Brain pericyte (primary cell): ENCODE measurements at regions not wholly inside any gene's neighbourhood (a gene's known extent, or its start where the extent isn't known, plus 50 kb on each side); places are given as distances from the start of the nearest gene placed in this dataset.

ENCODE experiments used
- DNase-seq: peaks from one replicate; pipeline ENCODE4 v3.0.0-alpha.2; 2012; ENCODE audit warnings: low read depth, low spot score

DNA sequence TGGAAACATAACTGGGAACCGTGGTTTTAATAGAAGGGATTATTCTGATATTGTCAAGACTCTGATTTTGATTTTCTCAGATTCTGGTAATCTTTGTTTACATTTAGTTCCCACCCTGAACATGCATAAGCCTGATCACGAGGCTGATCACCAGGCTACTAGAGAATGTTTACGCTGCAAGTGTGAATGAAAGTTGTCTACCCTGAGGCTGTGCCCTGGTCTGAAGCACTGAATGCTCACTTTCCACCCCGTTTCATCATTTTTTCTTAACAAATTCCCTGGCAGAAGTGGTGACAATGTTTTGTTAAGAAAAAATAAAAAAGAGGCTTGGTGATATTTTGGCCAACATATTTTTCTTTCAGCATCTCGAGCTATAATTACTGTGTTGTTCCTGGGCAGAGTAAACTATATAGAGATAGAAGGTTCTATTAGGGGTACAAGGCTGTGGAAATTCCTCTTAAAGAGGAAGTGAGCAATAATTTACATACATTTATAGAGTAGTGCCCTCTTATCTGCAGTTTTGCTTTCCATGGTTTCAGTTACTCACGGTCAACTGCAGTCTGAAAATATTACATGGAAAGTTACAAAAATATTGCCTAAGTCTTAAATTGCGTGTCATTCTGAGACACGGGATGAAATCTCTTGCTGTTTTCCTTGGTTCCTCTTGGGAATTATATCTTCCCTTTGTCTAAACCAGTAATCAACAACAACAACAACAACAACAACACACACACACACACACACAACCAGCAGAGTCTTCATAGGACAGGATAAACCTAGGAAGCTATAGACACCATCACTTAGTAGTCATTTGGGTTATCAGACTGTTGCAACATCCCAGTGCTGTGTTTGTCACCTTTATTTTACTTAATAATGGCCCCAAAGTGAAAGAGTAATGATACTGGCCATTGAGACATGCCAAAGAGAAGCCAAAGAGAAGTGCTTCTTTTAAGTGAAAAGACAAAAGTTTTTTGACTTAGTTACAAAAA, 566.6 kb upstream of the CITED2 start:
- DNase-seq, result no peak

DNA sequence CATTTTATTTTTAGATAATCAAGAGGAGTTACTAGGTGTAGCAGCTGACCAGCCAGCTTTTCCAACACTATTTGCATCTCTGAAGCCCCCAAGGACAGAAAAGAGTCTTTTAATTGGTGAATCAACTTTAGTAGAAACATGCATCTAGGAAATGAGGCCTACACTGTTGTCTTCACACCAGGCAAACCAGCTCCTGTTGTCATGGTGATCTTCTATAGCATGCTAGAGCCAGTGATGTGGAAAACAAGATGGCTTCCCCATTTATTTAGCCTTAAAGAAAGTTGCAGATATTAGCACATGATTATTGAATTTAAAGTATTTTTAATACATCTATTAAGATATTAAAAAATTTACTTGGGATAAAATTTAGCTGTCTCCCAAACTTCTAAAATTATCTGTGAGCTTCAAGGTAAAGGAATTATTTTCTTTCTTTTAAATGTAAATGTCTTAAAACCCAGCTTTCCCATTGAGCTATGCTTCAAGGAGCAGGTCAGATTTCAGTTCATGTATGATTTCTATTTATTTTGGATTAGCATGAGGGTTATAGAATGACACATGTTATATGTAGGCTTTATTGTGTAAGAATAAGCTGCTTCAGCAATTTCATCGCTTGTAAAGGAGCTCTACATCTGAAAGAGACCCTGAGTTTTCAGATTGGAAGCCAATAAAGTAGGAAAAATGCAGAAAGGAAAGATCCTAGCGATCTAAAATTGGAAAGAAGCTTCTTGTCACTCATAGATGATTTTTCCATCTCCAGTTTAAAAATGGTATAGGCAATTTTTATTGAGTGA, 564.9 kb upstream of the CITED2 start:
- no peak for DNase-seq

DNA sequence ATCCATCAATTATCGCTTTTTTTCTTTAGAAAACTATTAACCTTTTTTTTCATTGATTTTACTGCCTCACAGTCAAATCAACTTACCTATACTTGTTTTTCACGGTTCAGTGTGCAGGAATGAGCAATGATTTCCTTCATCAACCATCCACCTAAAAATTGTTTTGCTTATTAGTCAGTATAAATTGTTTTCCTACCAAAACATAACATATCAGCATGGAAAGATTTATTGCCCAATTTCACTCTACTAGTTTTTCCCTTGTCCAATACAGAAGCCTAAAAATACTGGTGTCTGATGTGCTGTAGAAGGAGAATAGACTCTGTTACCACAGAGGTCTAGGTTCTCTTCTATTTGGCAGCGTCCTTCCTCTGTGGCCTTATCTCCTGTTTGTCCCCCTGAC, 558.2 kb upstream of the CITED2 start:
- DNase-seq, result no peak

DNA sequence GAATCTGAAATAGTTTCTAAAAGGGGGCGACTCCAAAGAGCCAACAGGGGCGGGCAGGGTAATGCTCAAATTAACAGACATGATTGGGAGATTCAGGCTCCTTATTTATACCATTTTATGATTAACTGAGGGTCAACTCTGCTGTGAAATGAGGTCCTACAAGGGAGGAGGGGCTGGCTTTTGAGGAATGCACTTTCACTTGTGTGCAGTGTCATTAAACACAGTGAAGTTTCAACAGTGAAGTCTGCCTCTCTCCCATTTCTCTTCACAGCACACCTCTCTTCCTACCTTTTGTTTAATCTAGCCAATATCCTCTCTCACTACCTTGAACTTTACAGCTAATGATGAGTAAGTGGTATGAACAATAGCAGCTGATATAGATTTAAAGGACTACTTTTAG, 557.3 kb upstream of the CITED2 start:
- DNase-seq, result no peak

DNA sequence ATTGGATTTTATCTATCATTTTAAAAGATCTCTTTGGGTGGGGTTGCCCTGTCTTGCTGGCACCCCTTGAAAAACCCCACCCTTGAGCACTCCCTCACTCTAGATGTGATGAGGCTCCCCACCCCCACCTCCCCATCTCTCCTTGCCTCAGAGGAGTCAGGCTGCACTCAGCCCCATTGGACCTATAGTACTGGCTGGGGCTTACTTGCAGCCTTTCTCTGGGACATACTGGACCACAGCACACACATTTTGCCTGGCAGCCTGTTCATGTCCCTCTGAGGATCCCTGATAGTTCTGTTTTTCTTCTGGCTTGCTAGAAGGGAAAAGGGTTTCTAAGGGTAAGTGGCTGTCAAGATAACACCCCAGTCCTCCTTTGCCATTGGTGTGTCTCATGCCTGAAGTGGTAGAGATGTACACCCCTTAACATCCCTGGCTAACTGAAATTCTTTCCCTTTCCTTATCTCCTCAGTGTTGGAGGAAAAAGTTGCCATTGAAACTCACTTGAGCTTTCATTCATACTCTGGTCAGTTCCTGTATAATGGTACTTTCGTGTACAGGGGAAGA, 553.4 kb upstream of the CITED2 start:
- no peak for DNase-seq

DNA sequence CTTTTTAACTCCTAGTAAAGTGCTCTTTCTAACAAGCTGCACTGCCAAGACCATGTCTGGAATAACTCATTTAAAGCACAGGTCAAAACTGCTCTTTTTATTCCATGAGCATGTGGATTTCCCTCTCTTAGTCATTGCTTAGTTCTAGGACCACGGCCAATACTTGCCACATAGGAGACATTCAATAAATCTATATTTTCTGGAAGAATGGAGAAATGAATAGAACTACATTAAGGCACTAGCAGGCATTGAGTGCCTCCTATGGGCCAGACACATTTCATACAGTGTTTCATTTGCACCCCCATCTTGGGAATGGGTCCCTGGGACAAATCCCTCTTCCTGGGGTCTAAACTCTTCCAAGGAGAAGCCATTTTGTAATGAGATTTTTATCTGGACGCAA, 552.8 kb upstream of the CITED2 start:
- no peak for DNase-seq

DNA sequence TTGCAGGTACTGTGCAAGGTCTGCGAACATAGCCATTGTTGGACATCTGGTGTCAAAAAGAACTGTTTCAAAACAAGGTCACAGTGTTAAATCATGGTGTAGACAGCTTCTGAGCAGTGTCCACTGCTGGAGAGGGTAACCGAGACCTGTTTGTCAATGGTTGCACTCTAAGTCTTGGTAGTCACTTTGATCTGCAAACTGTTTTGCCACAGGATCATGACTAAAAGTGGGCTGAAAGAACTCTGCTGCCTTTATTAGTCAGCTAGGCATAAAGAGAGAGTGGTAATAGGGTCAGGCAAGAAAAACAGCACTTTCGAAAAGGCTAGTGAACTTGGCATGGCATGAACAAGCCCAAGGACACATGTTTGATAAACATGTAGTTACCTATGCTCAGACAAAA, 552.3 kb upstream of the CITED2 start:
- no peak for DNase-seq

DNA sequence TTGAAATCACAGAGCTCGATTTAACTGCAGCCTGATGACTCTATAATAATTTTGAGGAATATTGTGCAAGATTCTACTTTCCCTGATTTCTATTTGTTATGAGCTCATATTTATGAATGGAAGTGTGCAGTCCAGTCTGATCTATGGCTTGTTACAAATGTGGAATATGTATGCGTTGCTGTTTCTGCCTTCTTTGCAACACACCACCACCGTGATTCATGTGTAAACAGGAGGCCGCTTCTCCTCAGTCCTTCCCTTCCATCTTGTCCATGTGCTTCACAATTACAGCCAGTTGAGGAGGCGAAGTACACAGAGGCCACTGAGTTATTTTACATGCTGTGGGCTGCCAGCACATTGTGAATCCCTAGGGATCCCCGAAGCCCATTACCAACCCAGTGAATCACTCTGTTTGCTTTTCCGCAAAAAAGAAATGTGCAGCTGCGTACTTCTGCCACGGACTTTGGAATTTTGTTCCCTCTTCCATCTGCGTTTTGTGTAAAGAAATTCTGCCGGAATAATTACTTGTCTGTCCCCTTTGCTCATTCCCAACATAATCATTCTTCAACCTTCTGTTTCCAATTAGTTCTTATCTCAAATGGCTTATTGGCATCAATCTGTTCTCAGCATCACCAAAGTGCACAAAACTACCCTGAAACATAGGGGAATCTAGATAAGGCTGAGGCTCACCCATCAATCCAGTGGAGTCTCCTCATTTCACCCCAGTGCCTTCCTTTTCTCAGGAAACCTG, 551.6 kb upstream of the CITED2 start:
- DNase-seq, result peak; percentile 80

DNA sequence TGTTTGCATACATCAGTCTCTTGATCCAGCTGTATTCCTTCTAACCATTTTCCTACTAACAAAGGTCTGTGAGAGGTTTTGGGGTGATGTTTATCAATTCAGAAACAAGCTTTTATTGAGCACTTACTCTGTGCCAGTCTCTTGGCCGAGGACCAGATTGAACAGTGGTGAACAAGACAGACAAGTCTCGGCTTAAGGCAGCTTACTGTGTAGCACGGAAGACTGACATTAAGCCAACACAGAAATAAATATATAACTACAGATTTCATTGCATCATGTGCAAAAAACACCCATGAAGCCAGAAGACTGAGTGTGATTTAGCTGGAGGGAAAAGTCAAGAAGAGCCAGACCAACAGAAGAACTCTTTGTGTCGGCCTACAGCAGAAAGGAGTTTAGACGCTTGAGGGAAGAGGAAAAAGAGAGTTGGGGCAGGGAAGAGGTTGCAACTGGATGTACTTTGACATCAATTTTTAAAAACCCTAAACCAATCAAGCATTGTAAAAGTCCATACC, 549.6 kb upstream of the CITED2 start:
- no peak for DNase-seq

DNA sequence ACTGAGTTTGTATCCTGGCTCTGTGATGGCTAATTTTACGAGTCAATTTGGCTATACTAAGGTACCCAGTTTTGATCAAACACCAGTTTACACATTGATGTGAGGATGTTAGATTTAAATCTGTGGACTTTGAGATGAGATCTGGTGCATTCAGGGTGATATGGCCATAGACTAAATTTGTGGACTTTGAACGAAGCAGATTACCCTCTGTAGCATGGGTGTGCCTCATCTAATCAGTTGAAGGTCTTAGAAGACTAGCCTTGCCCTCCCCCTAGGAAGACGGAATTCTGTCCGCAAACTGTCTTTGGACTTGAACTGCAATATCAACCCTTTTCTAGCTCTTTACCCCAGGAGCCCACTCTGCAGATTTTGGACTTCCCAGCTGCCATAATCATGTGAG, 547.8 kb upstream of the CITED2 start:
- DNase-seq, result no peak

DNA sequence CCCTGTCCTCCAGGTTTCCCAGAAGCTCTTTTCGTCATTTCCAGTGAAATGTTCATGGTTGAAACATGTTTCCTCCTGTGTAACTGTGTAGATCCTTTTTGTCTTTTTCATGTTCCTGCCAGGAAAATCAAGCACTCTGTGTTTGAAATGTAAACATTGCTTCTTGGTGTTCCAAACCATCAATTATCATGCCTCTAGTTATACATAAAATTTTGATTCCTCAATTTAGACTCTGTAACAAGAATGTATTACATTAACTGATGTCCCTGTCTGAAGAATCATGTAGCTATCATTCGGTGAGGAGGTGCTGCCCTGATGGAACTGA, 546.3 kb upstream of the CITED2 start:
- no peak for DNase-seq

DNA sequence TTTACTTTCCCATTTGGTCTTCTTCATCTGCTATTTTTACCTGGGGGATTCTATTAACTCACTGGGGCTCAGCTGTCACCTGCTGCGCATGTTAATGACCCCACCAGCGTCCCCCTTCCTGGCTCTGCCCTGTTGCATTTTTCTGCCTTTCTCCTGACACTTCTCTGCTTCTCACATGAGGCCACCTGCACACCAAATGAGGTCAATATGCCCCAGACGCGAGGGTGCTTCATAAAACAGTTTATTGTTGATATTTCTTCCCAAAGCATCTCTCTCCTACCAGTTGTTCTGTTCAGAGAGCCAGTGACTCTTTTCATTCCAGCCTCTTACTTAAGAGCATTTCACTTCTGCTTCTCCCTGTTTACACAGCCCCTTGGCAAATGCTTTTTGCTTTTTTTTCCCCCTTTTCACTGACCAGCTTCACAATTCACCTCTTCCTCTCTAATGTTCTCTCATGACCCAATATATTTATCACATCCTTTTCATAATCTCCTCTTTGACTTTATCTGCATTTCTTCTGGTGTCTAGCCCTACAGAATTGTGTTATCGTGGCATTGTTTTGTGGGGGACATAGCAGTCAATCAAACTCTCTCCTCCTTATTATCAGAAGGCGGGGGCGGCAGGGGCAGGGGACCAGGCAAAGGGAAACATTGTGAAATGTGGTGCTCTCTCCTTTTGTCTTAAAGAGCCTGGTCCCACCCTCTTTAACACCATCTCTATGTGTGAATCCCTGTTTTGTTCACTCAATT, 545.8 kb upstream of the CITED2 start:
- no peak for DNase-seq

DNA sequence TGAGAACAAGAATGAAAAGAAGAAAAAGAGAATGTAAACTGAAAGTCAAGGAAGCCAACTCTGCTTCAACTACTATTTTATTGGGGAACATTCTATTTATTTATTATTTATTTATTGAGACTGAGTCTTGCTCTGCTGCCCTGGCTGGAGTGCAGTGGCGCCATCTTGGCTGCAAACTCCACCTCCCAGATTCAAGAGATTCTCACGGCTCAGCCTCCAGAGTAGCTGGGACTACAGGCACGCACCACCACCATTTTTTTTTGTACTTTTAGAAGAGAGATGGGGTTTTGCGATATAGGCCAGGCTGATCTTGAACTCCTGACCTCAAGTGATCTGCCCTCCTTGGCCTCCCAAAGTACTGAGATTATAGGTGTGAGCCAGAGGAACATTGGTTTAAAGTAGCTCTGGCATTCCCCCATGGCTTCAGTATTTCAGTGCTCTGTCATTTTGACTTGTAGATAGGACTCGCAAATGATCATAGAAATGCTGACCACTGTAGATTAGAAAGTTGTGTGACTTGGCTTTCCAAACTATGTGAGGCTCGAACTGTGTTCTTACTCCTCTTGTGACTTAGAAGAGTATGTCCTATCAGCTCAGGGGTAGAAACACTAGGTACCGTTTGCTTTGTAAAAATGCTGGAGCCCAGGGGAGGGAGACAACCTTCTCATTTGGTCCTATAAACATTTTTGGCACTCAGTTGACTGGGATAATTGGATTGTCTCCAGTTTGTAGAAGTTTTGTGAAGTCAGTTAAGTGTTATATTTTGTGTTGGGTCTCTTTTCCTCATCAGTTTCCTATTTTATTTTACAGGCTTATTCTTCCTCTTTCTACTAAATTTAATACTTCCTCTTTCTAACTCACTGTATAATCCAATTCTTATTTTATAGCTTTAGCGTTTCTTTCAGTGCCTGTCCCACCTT, 544.9 kb upstream of the CITED2 start:
- no peak for DNase-seq

DNA sequence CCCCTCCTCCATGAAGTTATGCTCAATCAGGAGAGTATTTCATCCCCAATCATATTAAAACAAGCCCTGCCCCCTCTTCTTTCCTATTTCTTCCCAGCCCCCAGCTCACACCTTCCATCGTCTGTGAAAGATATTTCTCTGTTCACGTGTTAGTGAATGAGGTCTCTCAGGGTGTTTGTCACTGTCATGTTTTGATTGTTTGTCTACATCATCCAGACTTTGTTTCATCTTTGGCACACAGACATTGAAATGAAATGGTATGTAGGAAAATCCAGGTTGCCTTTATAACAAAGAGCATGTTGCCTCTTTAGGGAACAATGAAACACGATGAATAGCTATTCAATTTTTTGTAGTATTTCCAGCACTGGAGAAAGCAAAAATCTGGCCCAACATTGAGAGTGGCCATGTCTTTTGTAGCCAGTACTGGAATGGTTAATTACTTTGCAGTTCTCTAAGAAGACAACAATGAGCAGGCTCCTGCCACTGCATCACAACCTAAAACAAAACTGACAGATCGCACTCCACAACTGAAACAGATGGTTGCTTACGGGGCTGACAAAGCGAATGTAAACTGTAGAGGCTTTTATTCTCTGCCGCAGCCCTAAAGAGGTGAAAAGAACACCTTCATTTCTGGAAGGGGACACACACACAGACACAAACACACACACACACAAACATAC, 543.6 kb upstream of the CITED2 start:
- no peak for DNase-seq

DNA sequence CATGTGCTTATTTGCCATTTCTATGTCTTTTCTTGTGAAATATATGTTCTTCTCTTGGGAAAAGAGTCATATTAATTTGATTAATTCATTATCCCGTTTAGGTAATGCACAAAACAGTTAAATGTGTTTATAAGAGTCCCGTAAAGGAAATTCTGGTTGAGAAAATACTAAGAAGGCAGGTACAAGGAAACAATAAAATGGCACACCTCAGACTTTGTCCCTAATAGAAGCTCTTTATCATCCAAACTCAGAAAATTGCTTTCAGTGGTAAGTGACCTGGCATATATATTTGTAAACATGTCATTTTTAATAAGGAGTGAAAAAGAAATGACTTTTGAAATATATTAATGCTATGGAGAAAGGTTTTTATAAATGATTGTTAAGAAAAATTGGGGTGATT, 540.5 kb upstream of the CITED2 start:
- DNase-seq, result no peak

DNA sequence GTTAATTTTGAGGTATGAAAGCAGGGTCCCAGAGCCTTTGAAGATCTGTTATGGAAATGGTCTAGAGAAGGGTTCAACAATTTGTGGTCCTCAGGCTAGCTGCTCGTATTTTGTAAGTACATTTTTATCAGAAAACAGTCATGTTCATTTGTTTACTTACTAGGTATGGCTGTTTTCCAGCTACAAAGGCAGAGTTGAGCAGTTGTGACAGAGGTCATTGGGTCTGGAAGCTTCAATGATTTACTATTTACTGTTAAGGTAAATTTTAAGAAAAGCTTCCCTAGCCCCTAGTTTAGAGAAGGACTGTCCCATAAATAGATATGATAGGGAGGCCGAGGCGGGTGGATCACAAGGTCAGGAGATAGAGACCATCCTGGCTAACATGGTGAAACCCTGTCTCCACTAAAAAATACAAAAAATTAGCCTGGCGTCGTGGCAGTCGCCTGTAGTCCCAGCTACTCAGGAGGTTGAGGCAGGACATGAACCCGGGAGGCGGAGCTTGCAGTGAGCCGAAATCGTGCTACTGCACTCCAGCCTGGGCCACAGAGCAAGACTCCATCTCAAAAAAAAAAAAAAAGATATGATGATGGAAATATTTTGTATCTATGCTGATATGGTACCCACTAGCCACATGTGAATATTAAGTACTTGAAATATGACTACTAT, 538.4 kb upstream of the CITED2 start:
- no peak for DNase-seq

DNA sequence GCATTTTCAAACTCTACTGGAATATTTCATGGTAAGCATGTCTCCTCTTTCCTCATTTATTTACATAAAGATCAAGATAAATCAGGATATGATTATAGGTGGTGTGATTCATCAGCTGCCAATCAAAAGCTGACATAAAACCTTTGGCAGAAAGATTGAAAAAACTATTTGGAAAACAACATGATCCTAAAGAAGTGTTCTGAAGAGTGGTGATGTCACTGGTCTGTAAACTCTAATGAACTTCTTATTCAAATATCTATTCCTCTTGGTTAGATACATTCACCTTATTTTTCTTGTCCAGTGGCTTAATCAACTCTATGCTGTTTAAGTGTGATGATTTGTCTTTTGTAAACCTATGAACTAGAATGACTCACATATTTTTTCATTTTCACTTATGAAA, 535.5 kb upstream of the CITED2 start:
- no peak for DNase-seq

DNA sequence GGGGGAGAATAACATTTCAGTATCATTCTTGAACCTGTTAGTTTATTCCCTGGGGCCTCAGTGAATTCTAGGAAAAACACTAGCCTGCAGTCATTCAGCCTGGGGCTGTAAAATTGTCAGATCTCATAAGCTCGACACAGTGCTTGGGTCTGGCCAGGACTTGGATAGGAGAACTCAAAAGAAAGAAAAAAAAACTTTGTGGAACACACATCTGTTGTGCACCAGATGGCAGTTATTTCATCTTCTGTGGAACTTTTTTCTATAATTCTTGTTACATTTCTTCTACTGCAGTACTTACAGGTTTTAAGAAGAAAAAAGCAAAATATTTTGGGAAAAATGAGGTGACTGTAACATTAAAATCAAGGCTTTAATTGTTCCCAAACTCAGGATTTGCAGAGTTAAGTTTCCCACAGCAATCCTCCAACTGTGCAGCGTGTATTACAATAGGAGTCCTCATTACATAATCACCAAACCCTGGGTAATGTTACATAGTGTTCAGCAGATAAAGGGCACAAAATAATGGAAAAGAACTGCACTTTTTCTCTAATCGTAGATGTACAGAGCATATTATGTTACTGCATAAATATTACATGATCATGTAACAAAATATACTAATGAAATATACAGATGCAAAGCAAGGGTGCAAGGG, 531.1 kb upstream of the CITED2 start:
- DNase-seq, result no peak
